ENCODE measurements at regions not wholly inside any gene's neighbourhood (a gene's known extent, or its start where the extent isn't known, plus 50 kb on each side); places are given as distances from the start of the nearest gene placed in this dataset.
"Not testable (repeated sequence)": the region's sequence is repeated elsewhere in the genome, so short reads cannot be mapped to it uniquely, and the experiment has no call there.

DNA sequence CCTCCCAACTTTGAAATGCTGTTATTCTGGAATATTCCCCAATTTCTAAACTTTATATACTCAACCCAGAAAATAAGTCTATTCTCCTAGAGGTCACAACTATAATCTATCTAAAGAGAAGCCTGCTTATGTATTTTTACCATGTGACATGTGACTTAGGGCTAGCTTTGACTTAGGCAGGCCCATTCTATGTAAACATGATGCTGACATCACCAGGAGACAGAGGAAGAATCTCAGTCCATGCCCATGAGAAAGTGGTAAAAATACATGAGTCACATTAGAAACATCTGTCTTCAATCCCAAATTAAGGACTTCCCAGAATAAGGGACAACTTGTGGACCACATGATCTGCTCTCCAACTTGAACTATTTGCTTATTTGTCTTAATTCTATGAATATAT lies 113.6 kb upstream of the ID4 start:
- H3K36me3 ChIP-seq (ENCODE audit: low read depth), result no peaks in the 10 kb centered on the region
- H3K9me3 ChIP-seq, result no peaks in the 10 kb centered on the region
- no peaks in the 10 kb centered on the region for H3K4me1 ChIP-seq (ENCODE audit: low read depth)
- TF ChIP-seq, protein P1, sequence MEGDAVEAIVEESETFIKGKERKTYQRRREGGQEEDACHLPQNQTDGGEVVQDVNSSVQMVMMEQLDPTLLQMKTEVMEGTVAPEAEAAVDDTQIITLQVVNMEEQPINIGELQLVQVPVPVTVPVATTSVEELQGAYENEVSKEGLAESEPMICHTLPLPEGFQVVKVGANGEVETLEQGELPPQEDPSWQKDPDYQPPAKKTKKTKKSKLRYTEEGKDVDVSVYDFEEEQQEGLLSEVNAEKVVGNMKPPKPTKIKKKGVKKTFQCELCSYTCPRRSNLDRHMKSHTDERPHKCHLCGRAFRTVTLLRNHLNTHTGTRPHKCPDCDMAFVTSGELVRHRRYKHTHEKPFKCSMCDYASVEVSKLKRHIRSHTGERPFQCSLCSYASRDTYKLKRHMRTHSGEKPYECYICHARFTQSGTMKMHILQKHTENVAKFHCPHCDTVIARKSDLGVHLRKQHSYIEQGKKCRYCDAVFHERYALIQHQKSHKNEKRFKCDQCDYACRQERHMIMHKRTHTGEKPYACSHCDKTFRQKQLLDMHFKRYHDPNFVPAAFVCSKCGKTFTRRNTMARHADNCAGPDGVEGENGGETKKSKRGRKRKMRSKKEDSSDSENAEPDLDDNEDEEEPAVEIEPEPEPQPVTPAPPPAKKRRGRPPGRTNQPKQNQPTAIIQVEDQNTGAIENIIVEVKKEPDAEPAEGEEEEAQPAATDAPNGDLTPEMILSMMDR (IDR thresholded peaks at IDR 0.05), result no peak
- ATAC-seq (no peak), DNase-seq (no peak)
- intact Hi-C loops (cut with DNase I, micrococcal nuclease), result no loop called here
- H3K4me3 ChIP-seq, result no peak overlapping the region

DNA sequence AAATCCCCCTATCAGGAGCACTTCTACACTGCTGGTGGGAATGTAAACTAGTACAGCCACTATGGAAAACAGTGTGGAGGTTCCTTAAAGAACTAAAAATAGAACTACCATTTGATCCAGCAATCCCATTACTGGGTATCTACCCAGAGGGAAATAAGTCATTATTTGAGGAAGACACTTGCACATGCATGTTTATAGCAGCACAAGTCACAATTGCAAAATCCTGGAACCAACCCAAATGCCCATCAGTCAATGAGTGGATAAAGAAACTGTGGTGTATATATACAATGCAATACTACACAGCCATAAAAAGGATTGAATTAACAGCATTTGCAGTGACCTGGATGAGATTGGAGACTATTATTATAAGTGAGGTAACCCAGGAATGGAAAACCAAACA lies 111.7 kb upstream of the ID4 start:
- DNase-seq; ATAC-seq; H3K36me3 ChIP-seq (ENCODE audit: low read depth); H3K4me3 ChIP-seq; H3K4me1 ChIP-seq (ENCODE audit: low read depth); H3K9me3 ChIP-seq; intact Hi-C loops (cut with DNase I, micrococcal nuclease): not testable (repeated sequence)

DNA sequence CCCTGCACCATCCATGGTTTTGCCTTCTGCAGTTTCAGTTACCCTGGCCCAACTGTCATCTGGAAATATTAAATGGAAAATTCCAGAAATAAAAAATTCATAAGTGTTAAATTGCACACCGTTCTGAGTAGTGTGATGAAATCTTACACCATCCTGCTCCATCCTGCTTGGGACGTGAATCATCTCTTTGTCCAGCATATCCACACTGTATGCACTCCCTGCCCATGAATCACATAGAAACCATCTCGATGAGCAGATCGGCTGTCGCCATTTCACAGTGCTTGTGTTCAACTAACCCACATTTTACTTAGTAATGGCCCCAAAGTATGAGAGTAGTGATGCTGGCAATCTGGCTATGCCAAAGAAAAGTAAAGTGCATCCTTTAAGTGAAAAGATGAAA lies 105.9 kb upstream of the ID4 start:
- H3K4me3 ChIP-seq, result no peak overlapping the region
- H3K4me1 ChIP-seq (ENCODE audit: low read depth), result no peaks in the 10 kb centered on the region
- DNase-seq, result no peak
- no peak for ATAC-seq
- TF ChIP-seq, protein P1 (IDR thresholded peaks at IDR 0.05), result no peak
- no peaks in the 10 kb centered on the region for H3K36me3 ChIP-seq (ENCODE audit: low read depth)
- intact Hi-C loops (cut with DNase I, micrococcal nuclease), result no loop called here
- no peaks in the 10 kb centered on the region for H3K9me3 ChIP-seq

DNA sequence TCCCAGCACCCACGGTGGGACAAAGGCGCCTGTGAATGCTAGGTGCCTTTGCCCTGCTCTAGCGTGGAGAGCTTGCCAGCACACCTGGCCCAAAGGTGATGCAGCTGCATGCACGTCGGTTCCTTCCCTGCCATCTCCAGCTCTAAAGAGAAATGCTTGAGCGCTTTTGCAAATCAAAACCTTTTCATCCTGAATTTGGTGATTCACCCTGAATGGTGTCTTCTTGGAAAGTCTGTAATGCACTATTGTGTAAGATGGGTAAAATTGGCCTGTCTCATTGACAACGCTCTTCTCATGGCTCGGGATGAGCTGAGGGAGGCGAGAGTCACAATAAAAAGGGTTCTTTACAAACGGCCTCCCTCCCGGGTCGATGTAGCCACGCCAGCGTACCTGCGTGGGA lies 103.1 kb upstream of the ID4 start:
- TF ChIP-seq, protein P1 (IDR thresholded peaks at IDR 0.05), result no peak
- Histone ChIP-seq H3K36me3 (ENCODE audit: low read depth) (no peaks in the 10 kb centered on the region), H3K9me3 (no peaks in the 10 kb centered on the region), H3K4me3 (no peak overlapping the region), H3K4me1 (ENCODE audit: low read depth) (no peaks in the 10 kb centered on the region)
- no peak for DNase-seq
- intact Hi-C loops (cut with DNase I, micrococcal nuclease), result no loop called here
- ATAC-seq, result no peak

DNA sequence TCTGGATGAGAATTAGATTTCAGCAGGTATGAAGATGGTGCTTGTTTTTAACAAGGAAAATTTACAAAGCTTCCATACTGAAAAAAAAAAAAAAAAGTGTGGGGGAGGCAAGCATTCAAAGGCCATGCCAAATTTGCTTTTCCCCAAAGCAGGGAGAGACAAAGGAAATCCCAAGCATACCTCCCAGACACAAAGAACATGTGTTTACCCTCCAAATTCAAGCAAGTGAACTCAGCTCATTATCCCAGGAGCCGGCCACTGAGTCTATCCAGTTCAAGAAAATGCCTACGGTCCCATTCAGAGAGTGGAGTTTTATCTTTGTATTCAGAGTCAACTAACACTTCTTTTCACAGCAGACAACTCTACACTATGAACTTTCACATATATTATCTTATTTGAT lies 102.7 kb upstream of the ID4 start:
- no peaks in the 10 kb centered on the region for H3K4me1 ChIP-seq (ENCODE audit: low read depth)
- no peak overlapping the region for H3K4me3 ChIP-seq
- intact Hi-C loops (cut with DNase I, micrococcal nuclease), result no loop called here
- H3K9me3 ChIP-seq, result no peaks in the 10 kb centered on the region
- DNase-seq (no peak), ATAC-seq (no peak)
- TF ChIP-seq, protein P1 (IDR thresholded peaks at IDR 0.05), result no peak
- H3K36me3 ChIP-seq (ENCODE audit: low read depth), result no peaks in the 10 kb centered on the region

DNA sequence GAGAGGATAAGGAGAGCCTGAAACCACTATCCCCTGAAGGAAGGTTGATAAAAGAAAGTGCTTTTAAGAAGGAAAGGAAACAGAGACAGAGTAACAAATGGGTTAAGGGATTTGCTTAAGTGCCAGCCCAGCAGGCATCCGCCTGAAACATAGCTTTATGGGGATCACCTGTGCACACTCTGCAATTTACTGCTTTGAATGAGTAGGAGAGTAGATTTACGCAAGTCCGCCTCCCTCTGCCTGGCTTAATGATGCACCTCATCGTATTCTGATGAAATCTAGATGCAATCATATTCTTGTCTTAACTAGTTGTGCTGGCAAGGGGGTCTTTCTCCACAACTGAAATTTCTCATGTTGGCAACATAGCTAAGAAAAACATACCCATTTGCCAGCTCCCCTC lies 101.1 kb upstream of the ID4 start:
- Histone ChIP-seq H3K4me1 (ENCODE audit: low read depth) (no peaks in the 10 kb centered on the region), H3K36me3 (ENCODE audit: low read depth) (no peaks in the 10 kb centered on the region), H3K4me3 (no peak overlapping the region), H3K9me3 (no peaks in the 10 kb centered on the region)
- intact Hi-C loops (cut with DNase I, micrococcal nuclease), result no loop called here
- ATAC-seq, result no peak
- TF ChIP-seq, protein P1 (IDR thresholded peaks at IDR 0.05), result no peak
- no peak for DNase-seq
